ENCODE measurements at regions not wholly inside any gene's neighbourhood (a gene's known extent, or its start where the extent isn't known, plus 50 kb on each side); places are given as distances from the start of the nearest gene placed in this dataset.

DNA sequence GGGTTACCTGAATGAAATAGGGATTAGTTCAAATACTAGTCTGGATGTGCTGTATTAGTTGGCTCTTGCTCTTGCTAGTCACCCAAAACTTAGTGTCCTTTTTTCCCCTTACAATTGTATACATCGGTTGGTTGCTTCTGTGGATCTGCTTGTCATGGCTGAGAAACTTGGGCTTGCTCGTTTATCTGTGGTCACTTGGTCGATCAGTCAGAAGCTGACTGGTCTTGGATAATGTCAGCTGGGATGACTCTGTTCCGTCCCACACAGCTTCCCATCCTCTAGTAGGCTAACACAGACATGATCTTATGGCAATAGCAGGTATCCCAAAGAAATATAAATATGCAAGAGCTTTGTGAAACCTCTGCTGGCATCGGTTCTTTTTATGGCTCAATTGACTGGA lies 807.4 kb downstream of the MAT2B start:
- H3K27me3 ChIP-seq, result no peaks in the 10 kb centered on the region
- no peaks in the 10 kb centered on the region for H3K36me3 ChIP-seq (replicated peaks in 1 of 2)
- intact Hi-C loops (cut with DNase I), result no loop called here
- H3K4me1 ChIP-seq (replicated peaks in 1 of 2), result no peaks in the 10 kb centered on the region
- no peak overlapping the region for H3K4me3 ChIP-seq
- no peaks in the 10 kb centered on the region for H3K9me3 ChIP-seq (replicated peaks in 1 of 3)
- TF ChIP-seq, protein P1, sequence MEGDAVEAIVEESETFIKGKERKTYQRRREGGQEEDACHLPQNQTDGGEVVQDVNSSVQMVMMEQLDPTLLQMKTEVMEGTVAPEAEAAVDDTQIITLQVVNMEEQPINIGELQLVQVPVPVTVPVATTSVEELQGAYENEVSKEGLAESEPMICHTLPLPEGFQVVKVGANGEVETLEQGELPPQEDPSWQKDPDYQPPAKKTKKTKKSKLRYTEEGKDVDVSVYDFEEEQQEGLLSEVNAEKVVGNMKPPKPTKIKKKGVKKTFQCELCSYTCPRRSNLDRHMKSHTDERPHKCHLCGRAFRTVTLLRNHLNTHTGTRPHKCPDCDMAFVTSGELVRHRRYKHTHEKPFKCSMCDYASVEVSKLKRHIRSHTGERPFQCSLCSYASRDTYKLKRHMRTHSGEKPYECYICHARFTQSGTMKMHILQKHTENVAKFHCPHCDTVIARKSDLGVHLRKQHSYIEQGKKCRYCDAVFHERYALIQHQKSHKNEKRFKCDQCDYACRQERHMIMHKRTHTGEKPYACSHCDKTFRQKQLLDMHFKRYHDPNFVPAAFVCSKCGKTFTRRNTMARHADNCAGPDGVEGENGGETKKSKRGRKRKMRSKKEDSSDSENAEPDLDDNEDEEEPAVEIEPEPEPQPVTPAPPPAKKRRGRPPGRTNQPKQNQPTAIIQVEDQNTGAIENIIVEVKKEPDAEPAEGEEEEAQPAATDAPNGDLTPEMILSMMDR (IDR thresholded peaks at IDR 0.05), result no peak
- no peak for TF ChIP-seq POLR2A (IDR thresholded peaks at IDR 0.05)
- no peak overlapping the region for H3K27ac ChIP-seq
- DNase-seq, result no peak
- WGBS, 4 donors, result 77 to 85% (median 81%) methylated on average over 5 of the region's 5 CpGs

DNA sequence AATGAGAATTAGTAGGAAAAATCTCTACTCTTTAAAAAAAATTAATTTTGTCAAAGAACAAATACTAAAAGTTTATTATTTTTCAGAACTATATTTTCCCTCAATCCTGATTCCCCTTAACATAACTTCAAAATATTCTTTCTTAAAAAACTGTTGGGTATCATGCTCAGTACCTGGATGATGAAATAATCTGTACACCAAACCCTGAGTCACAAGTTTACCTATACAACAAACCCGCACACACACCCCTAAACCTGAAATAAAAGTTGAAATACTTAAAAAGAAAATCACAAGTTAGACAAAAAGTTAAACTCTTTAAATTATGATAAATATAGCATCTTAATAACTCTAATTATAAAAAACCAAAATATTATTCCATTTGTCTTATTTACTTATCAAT lies 812.3 kb downstream of the MAT2B start:
- DNase-seq, result no peak
- Histone ChIP-seq H3K9me3 (replicated peaks in 1 of 3) (no peaks in the 10 kb centered on the region), H3K4me3 (no peak overlapping the region), H3K36me3 (replicated peaks in 1 of 2) (no peaks in the 10 kb centered on the region), H3K4me1 (replicated peaks in 1 of 2) (no peaks in the 10 kb centered on the region), H3K27ac (no peak overlapping the region), H3K27me3 (no peaks in the 10 kb centered on the region)
- WGBS, 4 donors, result 79 to 91% (median 87%) methylated on average over 1 of the region's 1 CpG
- TF ChIP-seq, protein P1 (IDR thresholded peaks at IDR 0.05), result no peak
- no peak for TF ChIP-seq POLR2A (IDR thresholded peaks at IDR 0.05)
- intact Hi-C loops (cut with DNase I), result no loop called here

DNA sequence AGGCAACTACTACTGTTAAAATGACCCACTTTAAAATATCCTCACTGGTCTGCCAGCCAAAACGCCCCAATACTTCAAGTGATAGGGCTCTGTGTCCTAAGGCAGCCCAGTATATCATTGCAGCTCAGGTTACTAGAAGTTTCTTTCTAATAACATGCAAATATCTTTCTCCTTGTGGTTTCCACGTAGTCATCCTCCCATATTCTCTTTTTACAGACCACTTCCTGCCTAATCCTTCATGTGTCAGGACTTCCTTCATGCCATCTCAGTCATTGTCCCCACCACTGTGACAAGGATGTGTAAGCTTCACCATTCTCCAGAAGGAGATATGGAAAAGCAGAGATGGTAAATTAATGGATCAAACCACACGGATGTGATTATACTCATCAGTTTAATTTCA lies 813.7 kb downstream of the MAT2B start:
- H3K4me1 ChIP-seq (replicated peaks in 1 of 2), result no peaks in the 10 kb centered on the region
- H3K36me3 ChIP-seq (replicated peaks in 1 of 2), result no peaks in the 10 kb centered on the region
- no peak for TF ChIP-seq POLR2A (IDR thresholded peaks at IDR 0.05)
- TF ChIP-seq, protein P1 (IDR thresholded peaks at IDR 0.05), result no peak
- intact Hi-C loops (cut with DNase I), result no loop called here
- H3K27me3 ChIP-seq, result no peaks in the 10 kb centered on the region
- no peak for DNase-seq
- 60 to 75% (median 68%) methylated on average over 3 of the region's 3 CpGs for WGBS, 4 donors
- no peak overlapping the region for H3K4me3 ChIP-seq
- no peak overlapping the region for H3K27ac ChIP-seq
- H3K9me3 ChIP-seq (replicated peaks in 1 of 3), result no peaks in the 10 kb centered on the region

DNA sequence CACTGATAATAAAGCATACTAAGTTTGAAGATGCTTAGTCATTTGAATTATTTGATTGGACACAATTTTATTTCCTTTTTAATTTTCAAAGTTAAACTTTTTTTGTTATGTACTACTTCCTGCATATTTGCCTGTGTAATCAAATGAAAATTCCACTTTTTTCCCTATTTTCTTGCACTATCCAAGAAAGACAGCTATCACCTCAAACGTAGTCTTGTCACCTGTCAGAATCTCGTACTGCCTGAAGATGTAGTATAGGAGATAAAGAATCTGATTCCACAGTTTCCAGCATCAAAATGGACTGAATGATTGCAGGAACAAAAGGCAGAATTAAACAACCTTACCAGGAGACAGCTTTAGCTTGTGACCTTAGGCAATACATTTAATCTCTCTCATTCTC lies 818.8 kb downstream of the MAT2B start:
- peaks cover 0 to 10% (median 0%) of the 10 kb centered on the region in 3 donors for H3K9me3 ChIP-seq (replicated peaks in 1 of 3)
- intact Hi-C loops (cut with DNase I), result no loop called here
- no peaks in the 10 kb centered on the region for H3K36me3 ChIP-seq (replicated peaks in 1 of 2)
- 45 to 76% (median 49%) methylated on average over 2 of the region's 2 CpGs for WGBS, 4 donors
- no peaks in the 10 kb centered on the region for H3K27me3 ChIP-seq
- TF ChIP-seq, protein P1 (IDR thresholded peaks at IDR 0.05), result no peak
- TF ChIP-seq POLR2A (IDR thresholded peaks at IDR 0.05), result no peak
- no peak for DNase-seq
- H3K27ac ChIP-seq, result no peak overlapping the region
- H3K4me3 ChIP-seq, result no peak overlapping the region
- H3K4me1 ChIP-seq (replicated peaks in 1 of 2), result no peaks in the 10 kb centered on the region
